Islet precursor cell (in vitro differentiated cells): ENCODE measurements at regions not wholly inside any gene's neighbourhood (a gene's known extent, or its start where the extent isn't known, plus 50 kb on each side); places are given as distances from the start of the nearest gene placed in this dataset.
"Not testable (repeated sequence)": the region's sequence is repeated elsewhere in the genome, so short reads cannot be mapped to it uniquely, and the experiment has no call there.

ENCODE experiments used
- DNase-seq: peaks from one replicate; pipeline ENCODE4 v3.0.0-alpha.2; 2018

- DNase-seq: no peak
Observed at GRCh38 chr6:93918258-93918657, 498.9 kb upstream of the EPHA7 start.

- no peak for DNase-seq
Observed at GRCh38 chr6:93917216-93917615, 497.9 kb upstream of the EPHA7 start.

GRCh38 chr6:93916716-93917115, 497.4 kb upstream of the EPHA7 start:
- DNase-seq: no peak

- no peak for DNase-seq
Observed at GRCh38 chr6:93915961-93916360, 496.6 kb upstream of the EPHA7 start.

- no peak for DNase-seq
Observed at GRCh38 chr6:93902517-93902916, 483.2 kb upstream of the EPHA7 start.

- no peak for DNase-seq
Observed at GRCh38 chr6:93900142-93900541, 480.8 kb upstream of the EPHA7 start.

GRCh38 chr6:93896081-93896480, 476.7 kb upstream of the EPHA7 start:
- no peak for DNase-seq

GRCh38 chr6:93894521-93894920, 475.2 kb upstream of the EPHA7 start:
- DNase-seq: no peak

- no peak for DNase-seq
Observed at GRCh38 chr6:93889713-93890112, 470.4 kb upstream of the EPHA7 start.

- DNase-seq: no peak
Observed at GRCh38 chr6:93886416-93886815, 467.1 kb upstream of the EPHA7 start.

GRCh38 chr6:93859971-93860370, 440.6 kb upstream of the EPHA7 start:
- no peak for DNase-seq

GRCh38 chr6:93858213-93858612, 438.9 kb upstream of the EPHA7 start:
- DNase-seq: no peak

- no peak for DNase-seq
Observed at GRCh38 chr6:93849857-93850256, 430.5 kb upstream of the EPHA7 start.

- DNase-seq: no peak
Observed at GRCh38 chr6:93848031-93848742, 428.8 kb upstream of the EPHA7 start.

- no peak for DNase-seq
Observed at GRCh38 chr6:93842178-93842577, 422.8 kb upstream of the EPHA7 start.

- DNase-seq: not testable (repeated sequence)
Observed at GRCh38 chr6:93835451-93836145, 416.2 kb upstream of the EPHA7 start.

GRCh38 chr6:93835026-93835425, 415.7 kb upstream of the EPHA7 start:
- not testable (repeated sequence) for DNase-seq

GRCh38 chr6:93833326-93833725, 414.0 kb upstream of the EPHA7 start:
- peak; percentile 60 for DNase-seq

GRCh38 chr6:93829757-93830156, 410.4 kb upstream of the EPHA7 start:
- DNase-seq: not testable (repeated sequence)

GRCh38 chr6:93829009-93829408, 409.6 kb upstream of the EPHA7 start:
- no peak for DNase-seq

GRCh38 chr6:93828553-93828952, 409.2 kb upstream of the EPHA7 start:
- DNase-seq: no peak

- DNase-seq: no peak
Observed at GRCh38 chr6:93827728-93828127, 408.4 kb upstream of the EPHA7 start.

GRCh38 chr6:93825950-93826349, 406.6 kb upstream of the EPHA7 start:
- DNase-seq: no peak

- no peak for DNase-seq
Observed at GRCh38 chr6:93823489-93823888, 404.1 kb upstream of the EPHA7 start.
